OCI-LY3 (cell line): ENCODE measurements at regions not wholly inside any gene's neighbourhood (a gene's known extent, or its start where the extent isn't known, plus 50 kb on each side); places are given as distances from the start of the nearest gene placed in this dataset.

Source experiments
- H2AFZ ChIP-seq: fragments of 200-600, 300-600 bp; shearing (Covaris generic); 2 replicates; pipeline ENCODE4 v1.6.0; 2014; ENCODE audit warnings: antibody characterized with exemption, low read depth, low read length
- H3K27ac ChIP-seq: fragments of 200-600, 300-600 bp; sonication (generic); 2 replicates; pipeline ENCODE4 v1.5.1; 2014; ENCODE audit warnings: mild to moderate bottlenecking, low read length, moderate library complexity, mixed read lengths
- H3K27me3 ChIP-seq: fragments of 200-600, 300-600 bp; sonication (generic); 2 replicates; pipeline ENCODE4 v1.6.1; 2014; ENCODE audit warnings: low read depth, low read length, mixed read lengths
- H3K36me3 ChIP-seq: fragments of 200-600, 300-600 bp; sonication (generic); replicated peaks from 2 replicates; pipeline ENCODE3; 2014; ENCODE audit warnings: low read depth, low read length, mixed read lengths
- H3K4me1 ChIP-seq: fragments of 300-600, 200-600 bp; sonication (generic); 2 replicates; pipeline ENCODE4 v1.6.1; 2014; ENCODE audit warnings: low read length, mixed read lengths
- H3K4me2 ChIP-seq: fragments of 200-600, 300-600 bp; sonication (generic); 2 replicates; pipeline ENCODE4 v1.6.1; 2014; ENCODE audit warnings: low read length, mixed read lengths
- H3K4me3 ChIP-seq: fragments of 300-600, 200-600 bp; sonication (generic); 2 replicates; pipeline ENCODE4 v1.5.1; 2014; ENCODE audit warnings: antibody characterized with exemption, mild to moderate bottlenecking, low read length, moderate library complexity
- H3K79me2 ChIP-seq: fragments of 300-600, 200-600 bp; shearing (Covaris generic); 2 replicates; pipeline ENCODE4 v1.6.1; 2014; ENCODE audit warnings: mild to moderate bottlenecking, low read length, mixed read lengths
- H3K9ac ChIP-seq: fragments of 300-600, 200-600 bp; shearing (Covaris generic); 2 replicates; pipeline ENCODE4 v1.6.0; 2014; ENCODE audit warnings: mild to moderate bottlenecking, low read length, moderate library complexity
- H3K9me3 ChIP-seq: fragments of 200-600, 300-600 bp; shearing (Covaris generic); 2 replicates; pipeline ENCODE4 v1.6.1; 2014; ENCODE audit warnings: low read length, mixed read lengths; ENCODE audit not compliant: insufficient read depth
- H4K20me1 ChIP-seq: fragments of 200-600, 300-600 bp; sonication (generic); 2 replicates; pipeline ENCODE4 v1.6.1; 2016; ENCODE audit warnings: low read length, mixed read lengths; ENCODE audit not compliant: insufficient read depth
- EZH2phosphoT487 ChIP-seq: fragments of 200-600 bp; shearing (Covaris generic); IDR thresholded peaks from 2 replicates; pipeline ENCODE4 v1.6.1; 2018; ENCODE audit warnings: antibody characterized with exemption, mixed run types, low read depth
- TF ChIP-seq, protein P1 (sequence below): fragments of 200-600, 300-600 bp; sonication (generic); IDR thresholded peaks from 2 replicates; pipeline ENCODE4 v1.5.1; 2014; ENCODE audit warnings: antibody characterized with exemption, low read length, low read depth

GRCh38 chr9:81389569-81389993 is 299.8 kb downstream of the TLE1 start:
- no peak overlapping the region for H3K4me3 ChIP-seq
- no peak overlapping the region for H3K27ac ChIP-seq
- no peaks in the 10 kb centered on the region for H3K36me3 ChIP-seq
- no peaks in the 10 kb centered on the region for H3K79me2 ChIP-seq
- H3K4me2 ChIP-seq, result no peak overlapping the region
- H3K9me3 ChIP-seq, result no peaks in the 10 kb centered on the region
- no peaks in the 10 kb centered on the region for H3K4me1 ChIP-seq
- no peak overlapping the region for H3K9ac ChIP-seq
- H2AFZ ChIP-seq, result no peak overlapping the region
- H4K20me1 ChIP-seq, result no peaks in the 10 kb centered on the region
- no peaks in the 10 kb centered on the region for H3K27me3 ChIP-seq
- TF ChIP-seq EZH2phosphoT487, result no peak
- TF ChIP-seq, protein P1, sequence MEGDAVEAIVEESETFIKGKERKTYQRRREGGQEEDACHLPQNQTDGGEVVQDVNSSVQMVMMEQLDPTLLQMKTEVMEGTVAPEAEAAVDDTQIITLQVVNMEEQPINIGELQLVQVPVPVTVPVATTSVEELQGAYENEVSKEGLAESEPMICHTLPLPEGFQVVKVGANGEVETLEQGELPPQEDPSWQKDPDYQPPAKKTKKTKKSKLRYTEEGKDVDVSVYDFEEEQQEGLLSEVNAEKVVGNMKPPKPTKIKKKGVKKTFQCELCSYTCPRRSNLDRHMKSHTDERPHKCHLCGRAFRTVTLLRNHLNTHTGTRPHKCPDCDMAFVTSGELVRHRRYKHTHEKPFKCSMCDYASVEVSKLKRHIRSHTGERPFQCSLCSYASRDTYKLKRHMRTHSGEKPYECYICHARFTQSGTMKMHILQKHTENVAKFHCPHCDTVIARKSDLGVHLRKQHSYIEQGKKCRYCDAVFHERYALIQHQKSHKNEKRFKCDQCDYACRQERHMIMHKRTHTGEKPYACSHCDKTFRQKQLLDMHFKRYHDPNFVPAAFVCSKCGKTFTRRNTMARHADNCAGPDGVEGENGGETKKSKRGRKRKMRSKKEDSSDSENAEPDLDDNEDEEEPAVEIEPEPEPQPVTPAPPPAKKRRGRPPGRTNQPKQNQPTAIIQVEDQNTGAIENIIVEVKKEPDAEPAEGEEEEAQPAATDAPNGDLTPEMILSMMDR, result no peak

DNA sequence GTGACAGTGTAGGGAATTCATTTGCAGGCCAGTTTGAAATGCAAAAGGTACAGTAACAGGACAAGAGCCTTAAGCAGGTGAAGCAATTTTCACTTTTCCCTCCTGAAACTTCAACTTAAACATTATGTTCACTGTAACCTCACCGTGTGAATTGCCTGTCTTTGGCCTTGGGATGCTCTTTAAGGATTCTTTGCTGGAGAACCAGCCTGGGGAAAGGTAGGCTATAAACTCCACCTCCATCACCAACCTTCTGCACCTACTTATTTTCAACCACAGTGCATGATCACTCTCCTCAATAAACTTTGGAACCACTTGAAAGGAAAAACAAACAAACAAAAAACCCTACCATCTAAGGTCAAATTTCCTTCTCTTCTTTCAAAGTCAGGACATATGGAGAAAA is 300.5 kb downstream of the TLE1 start:
- H3K4me1 ChIP-seq, result no peaks in the 10 kb centered on the region
- H3K36me3 ChIP-seq, result no peaks in the 10 kb centered on the region
- H3K27me3 ChIP-seq, result no peaks in the 10 kb centered on the region
- H3K27ac ChIP-seq, result no peak overlapping the region
- no peak overlapping the region for H2AFZ ChIP-seq
- H3K4me3 ChIP-seq, result no peak overlapping the region
- no peaks in the 10 kb centered on the region for H3K79me2 ChIP-seq
- H4K20me1 ChIP-seq, result no peaks in the 10 kb centered on the region
- no peak overlapping the region for H3K9ac ChIP-seq
- TF ChIP-seq, protein P1, result no peak
- TF ChIP-seq EZH2phosphoT487, result no peak
- no peak overlapping the region for H3K4me2 ChIP-seq
- H3K9me3 ChIP-seq, result no peaks in the 10 kb centered on the region

DNA sequence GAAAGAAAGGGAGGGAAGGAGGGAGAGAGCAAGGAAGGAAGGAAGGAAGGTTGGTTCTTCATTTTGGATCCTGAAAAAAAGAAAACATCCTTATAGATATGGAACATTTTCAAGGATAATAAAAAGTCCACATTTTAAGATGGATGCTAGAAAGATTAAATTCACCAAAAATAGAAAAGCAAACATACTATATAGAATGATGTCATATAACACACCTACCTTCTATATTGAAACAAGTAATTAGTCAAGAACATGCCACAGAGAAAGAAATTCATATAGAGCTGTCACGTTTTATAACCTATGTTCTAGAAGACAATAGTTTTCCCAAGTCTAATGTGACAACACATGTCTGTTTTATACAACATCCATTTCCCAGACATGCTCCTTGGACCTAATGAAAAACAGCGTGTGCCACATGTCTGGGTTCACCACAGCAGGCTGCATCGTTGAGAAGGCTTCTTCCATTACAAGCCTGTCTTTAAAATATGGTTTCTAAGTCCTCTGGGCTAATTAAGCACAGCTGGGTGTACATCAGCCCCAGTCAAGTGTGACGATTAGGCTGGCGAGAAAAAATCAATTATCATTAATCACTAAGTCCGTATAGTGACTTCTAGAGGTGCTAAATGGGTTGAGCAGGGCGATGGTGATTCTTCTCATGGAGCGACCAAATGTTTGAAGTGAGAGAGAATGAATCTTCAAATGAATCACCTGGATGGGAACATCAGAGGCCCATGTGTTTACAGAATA is 301.8 kb downstream of the TLE1 start:
- Histone ChIP-seq H3K79me2 (no peaks in the 10 kb centered on the region), H3K4me1 (no peaks in the 10 kb centered on the region), H3K27ac (no peak overlapping the region), H3K27me3 (no peaks in the 10 kb centered on the region), H4K20me1 (no peaks in the 10 kb centered on the region), H3K4me3 (no peak overlapping the region), H3K9ac (no peak overlapping the region), H3K9me3 (no peaks in the 10 kb centered on the region), H2AFZ (no peak overlapping the region), H3K4me2 (no peak overlapping the region), H3K36me3 (no peaks in the 10 kb centered on the region)
- TF ChIP-seq, protein P1, result no peak
- TF ChIP-seq EZH2phosphoT487, result no peak

DNA sequence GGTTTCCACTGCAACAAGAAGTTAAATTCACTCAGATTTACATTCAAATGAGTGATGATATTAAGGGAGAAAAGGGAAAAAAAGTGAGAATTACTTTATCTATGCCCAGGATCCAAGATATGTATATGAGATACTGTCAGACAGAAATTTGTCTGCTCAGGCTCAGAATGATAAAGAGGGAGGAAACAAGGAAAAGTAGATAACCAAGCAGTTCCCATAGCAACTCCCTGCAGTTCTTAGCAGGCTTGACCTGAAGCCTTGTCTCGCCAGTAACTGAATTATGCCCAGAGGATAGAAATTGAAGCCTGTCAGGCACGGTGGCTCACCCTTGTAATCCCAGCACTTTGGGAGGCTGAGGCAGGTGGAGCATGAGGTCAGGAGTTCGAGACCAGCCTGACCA is 304.4 kb downstream of the TLE1 start:
- no peaks in the 10 kb centered on the region for H3K9me3 ChIP-seq
- H3K9ac ChIP-seq, result no peak overlapping the region
- H2AFZ ChIP-seq, result no peak overlapping the region
- H4K20me1 ChIP-seq, result no peaks in the 10 kb centered on the region
- no peak overlapping the region for H3K4me3 ChIP-seq
- no peaks in the 10 kb centered on the region for H3K4me1 ChIP-seq
- H3K4me2 ChIP-seq, result no peak overlapping the region
- no peaks in the 10 kb centered on the region for H3K36me3 ChIP-seq
- H3K27me3 ChIP-seq, result no peaks in the 10 kb centered on the region
- no peak for TF ChIP-seq EZH2phosphoT487
- TF ChIP-seq, protein P1, result no peak
- no peaks in the 10 kb centered on the region for H3K79me2 ChIP-seq
- H3K27ac ChIP-seq, result no peak overlapping the region
